ENCODE measurements at regions not wholly inside any gene's neighbourhood (a gene's known extent, or its start where the extent isn't known, plus 50 kb on each side); places are given as distances from the start of the nearest gene placed in this dataset.
"Not testable (repeated sequence)": the region's sequence is repeated elsewhere in the genome, so short reads cannot be mapped to it uniquely, and the experiment has no call there.

DNA sequence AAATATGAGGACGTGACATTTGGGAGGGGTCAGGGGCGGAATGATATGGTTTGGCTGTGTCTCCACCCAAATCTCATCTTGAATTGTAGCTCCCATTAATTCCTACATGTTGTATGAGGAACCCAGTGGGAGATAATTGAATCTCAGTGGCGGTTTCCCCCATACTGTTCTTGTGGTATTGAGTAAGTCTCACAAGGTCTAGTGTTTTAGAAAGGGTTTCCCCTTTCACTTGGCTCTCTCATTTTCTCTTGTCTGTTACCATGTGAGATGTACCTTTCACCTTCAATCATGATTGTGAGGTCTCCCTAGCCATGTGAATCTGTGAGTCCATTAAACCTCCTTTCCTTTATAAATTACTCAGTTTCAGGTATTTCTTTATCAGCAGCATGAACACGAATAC is 663.6 kb upstream of the CHRM3 start:
- no peak for DNase-seq (ENCODE audit: low read depth)
- TF ChIP-seq, protein P1, sequence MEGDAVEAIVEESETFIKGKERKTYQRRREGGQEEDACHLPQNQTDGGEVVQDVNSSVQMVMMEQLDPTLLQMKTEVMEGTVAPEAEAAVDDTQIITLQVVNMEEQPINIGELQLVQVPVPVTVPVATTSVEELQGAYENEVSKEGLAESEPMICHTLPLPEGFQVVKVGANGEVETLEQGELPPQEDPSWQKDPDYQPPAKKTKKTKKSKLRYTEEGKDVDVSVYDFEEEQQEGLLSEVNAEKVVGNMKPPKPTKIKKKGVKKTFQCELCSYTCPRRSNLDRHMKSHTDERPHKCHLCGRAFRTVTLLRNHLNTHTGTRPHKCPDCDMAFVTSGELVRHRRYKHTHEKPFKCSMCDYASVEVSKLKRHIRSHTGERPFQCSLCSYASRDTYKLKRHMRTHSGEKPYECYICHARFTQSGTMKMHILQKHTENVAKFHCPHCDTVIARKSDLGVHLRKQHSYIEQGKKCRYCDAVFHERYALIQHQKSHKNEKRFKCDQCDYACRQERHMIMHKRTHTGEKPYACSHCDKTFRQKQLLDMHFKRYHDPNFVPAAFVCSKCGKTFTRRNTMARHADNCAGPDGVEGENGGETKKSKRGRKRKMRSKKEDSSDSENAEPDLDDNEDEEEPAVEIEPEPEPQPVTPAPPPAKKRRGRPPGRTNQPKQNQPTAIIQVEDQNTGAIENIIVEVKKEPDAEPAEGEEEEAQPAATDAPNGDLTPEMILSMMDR (IDR thresholded peaks at IDR 0.05; ENCODE audit: low read depth, low read length, missing control alignments): no peak
- no peak overlapping the region for H3K4me3 ChIP-seq (ENCODE audit: low read depth, low read length)
- in situ Hi-C loops (cut with HindIII; ENCODE audit: low sequenced_read_pairs): no loop called here

DNA sequence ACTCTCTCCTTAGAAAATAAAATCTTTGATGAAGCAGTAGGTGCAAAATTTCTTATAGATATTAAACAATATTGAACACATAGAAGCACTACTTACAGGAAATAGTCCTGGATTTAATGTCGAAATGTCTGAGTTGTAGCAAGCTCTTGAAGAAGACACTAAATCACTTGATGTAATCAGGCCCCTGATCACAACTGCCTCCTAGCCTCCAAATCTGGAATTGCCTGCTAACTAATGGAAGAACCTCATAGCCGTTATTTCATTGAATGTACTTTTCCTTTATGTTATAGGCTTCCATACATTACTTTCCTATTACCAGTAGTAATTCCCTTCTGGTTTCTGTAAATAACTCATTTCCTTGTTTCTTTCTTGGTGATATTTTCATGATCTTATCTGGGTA is 675.7 kb upstream of the CHRM3 start:
- DNase-seq (ENCODE audit: low read depth): no peak
- TF ChIP-seq, protein P1 (IDR thresholded peaks at IDR 0.05; ENCODE audit: low read depth, low read length, missing control alignments): no peak
- no peak overlapping the region for H3K4me3 ChIP-seq (ENCODE audit: low read depth, low read length)
- in situ Hi-C loops (cut with HindIII; ENCODE audit: low sequenced_read_pairs): no loop called here

DNA sequence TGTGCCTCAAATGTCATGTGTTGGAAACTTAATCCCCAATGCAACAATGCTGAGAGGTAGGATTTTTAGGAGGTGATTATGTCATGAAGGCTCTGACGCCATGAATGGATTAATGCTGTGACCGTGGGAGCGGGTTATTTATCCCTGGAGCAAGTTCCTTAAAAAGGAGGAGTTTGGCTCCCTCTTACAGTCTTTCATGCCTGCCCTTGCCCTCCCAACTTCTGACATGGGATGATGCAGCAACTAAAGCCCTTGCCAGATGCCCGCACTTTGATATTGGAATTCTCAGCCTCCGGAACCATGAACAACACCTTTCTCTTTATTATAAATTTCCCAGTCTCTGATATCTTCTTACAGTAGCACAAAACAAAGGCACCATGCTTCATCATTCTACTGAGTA is 685.3 kb upstream of the CHRM3 start:
- in situ Hi-C loops (cut with HindIII; ENCODE audit: low sequenced_read_pairs): no loop called here
- TF ChIP-seq, protein P1 (IDR thresholded peaks at IDR 0.05; ENCODE audit: low read depth, low read length, missing control alignments): no peak
- no peak for DNase-seq (ENCODE audit: low read depth)
- H3K4me3 ChIP-seq (ENCODE audit: low read depth, low read length): no peak overlapping the region

DNA sequence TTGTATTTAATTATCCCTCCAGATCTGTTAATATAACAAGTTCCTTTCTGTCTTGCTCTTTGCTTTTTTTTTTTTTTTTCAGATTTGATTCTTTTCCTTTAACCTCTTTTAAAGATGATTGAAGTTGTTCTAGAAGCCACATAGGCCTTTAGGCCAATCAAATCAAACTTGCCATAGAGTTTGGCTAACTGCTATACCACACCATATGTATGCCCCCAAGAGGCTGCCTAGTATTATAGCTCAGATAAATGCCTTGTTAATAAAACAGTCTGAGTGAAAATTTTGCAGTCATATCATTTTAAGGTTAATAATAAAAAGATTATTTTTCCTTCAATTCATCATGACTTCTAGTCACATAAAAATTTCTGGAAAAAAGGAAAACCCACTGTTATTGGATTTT is 696.0 kb upstream of the CHRM3 start:
- no peak for DNase-seq (ENCODE audit: low read depth)
- in situ Hi-C loops (cut with HindIII; ENCODE audit: low sequenced_read_pairs): no loop called here
- no peak overlapping the region for H3K4me3 ChIP-seq (ENCODE audit: low read depth, low read length)
- TF ChIP-seq, protein P1 (IDR thresholded peaks at IDR 0.05; ENCODE audit: low read depth, low read length, missing control alignments): no peak

DNA sequence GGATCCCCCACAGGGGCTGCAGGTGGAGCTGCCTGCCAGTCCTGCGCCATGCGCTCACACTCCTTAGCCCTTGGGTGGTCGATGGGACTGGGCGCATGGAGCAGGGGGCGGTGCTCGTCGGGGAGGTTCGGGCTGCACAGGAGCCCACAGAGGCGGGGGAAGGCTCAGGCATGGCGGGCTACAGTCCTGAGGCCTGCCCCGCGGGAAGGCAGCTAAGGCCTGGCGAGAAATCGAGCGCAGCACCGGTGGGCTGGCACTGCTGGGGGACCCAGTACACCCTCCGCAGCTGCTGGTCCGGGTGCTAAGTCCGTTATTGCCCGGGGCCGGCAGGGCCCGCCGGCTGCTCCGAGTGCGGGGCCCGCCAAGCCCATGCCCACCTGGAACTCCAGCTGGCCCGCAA is 701.8 kb upstream of the CHRM3 start:
- H3K4me3 ChIP-seq (ENCODE audit: low read depth, low read length); DNase-seq (ENCODE audit: low read depth); in situ Hi-C loops (cut with HindIII; ENCODE audit: low sequenced_read_pairs): not testable (repeated sequence)

DNA sequence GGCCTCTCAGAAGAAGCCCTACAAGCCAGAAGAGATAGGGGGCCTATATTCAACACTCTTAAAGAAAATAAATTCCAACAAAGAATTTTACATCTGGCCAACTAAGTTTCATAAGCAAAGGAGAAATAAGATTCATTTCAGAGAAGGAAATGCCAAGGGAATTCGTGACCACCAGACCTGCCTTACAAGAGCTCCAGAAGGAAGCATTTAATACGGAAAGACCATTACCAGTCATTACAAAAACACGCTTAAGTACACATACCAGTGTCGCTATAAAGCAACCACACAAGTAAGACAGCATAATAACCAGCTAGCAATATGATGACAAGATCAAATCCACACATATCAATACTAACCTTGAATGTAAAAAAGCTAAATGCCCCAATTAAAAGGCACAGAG is 704.9 kb upstream of the CHRM3 start:
- TF ChIP-seq, protein P1 (IDR thresholded peaks at IDR 0.05; ENCODE audit: low read depth, low read length, missing control alignments): no peak
- no peak for DNase-seq (ENCODE audit: low read depth)
- H3K4me3 ChIP-seq (ENCODE audit: low read depth, low read length): no peak overlapping the region
- in situ Hi-C loops (cut with HindIII; ENCODE audit: low sequenced_read_pairs): no loop called here

DNA sequence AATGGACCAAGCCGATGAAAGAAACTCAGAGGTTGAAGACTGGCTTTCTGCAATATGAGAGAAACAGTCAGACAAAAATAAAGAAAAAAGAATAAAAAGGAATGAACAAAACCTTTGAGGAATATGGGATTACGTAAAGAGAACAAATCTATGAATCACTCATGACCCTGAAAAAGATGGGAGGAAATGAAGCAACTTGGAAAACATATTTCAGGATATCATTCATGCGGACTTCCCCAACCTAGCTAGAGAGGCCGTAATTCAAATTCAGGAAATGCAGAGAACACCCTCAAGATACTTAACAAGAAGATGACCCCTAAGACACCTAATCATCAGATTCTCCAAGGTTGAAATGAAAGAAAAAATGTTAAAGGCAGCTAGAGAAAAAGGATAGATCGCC is 705.3 kb upstream of the CHRM3 start:
- TF ChIP-seq, protein P1 (IDR thresholded peaks at IDR 0.05; ENCODE audit: low read depth, low read length, missing control alignments): no peak
- in situ Hi-C loops (cut with HindIII; ENCODE audit: low sequenced_read_pairs): no loop called here
- no peak overlapping the region for H3K4me3 ChIP-seq (ENCODE audit: low read depth, low read length)
- DNase-seq (ENCODE audit: low read depth): no peak
